ENCODE measurements at regions not wholly inside any gene's neighbourhood (a gene's known extent, or its start where the extent isn't known, plus 50 kb on each side); places are given as distances from the start of the nearest gene placed in this dataset.

DNA sequence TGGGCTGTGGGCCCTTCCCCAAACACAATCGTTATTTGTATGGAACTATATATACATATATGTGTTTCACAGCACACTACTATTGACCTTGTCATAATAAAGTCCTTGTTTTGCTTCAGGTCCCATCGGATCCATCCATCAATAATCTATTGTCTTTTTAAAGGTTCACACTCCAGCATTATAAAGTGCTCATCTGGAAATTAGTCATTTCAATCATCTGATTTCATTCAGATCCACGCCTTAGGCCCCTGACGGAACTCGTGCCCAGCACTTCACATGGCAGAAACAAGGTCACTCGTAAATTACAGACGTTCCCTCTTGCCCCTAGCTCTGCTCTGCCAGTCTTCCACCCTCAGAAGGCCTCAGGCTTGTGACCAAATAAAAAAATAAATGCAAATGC is 133.1 kb upstream of the PPP2R2D start (continued):
- TF ChIP-seq, protein P1, sequence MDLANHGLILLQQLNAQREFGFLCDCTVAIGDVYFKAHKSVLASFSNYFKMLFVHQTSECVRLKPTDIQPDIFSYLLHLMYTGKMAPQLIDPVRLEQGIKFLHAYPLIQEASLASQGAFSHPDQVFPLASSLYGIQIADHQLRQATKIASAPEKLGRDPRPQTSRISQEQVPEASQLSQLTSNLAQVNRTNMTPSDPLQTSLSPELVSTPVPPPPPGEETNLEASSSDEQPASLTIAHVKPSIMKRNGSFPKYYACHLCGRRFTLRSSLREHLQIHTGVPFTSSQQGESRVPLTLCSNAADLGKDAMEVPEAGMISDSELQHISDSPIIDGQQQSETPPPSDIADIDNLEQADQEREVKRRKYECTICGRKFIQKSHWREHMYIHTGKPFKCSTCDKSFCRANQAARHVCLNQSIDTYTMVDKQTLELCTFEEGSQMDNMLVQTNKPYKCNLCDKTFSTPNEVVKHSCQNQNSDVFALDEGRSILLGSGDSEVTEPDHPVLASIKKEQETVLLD (CRISPR knock-in tag; IDR thresholded peaks at IDR 0.05; ENCODE audit: low read depth) = no peak
- TF ChIP-seq, protein P2, sequence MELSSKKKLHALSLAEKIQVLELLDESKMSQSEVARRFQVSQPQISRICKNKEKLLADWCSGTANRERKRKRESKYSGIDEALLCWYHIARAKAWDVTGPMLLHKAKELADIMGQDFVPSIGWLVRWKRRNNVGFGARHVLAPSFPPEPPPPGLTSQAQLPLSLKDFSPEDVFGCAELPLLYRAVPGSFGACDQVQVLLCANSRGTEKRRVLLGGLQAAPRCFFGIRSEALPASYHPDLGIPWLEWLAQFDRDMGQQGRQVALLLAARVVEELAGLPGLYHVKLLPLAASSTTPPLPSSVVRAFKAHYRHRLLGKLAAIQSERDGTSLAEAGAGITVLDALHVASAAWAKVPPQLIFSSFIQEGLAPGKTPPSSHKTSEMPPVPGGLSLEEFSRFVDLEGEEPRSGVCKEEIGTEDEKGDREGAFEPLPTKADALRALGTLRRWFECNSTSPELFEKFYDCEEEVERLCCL (CRISPR knock-in tag; IDR thresholded peaks at IDR 0.05; ENCODE audit: borderline replicate concordance) = no peak
- TF ChIP-seq PAX8 (CRISPR knock-in tag; IDR thresholded peaks at IDR 0.05; ENCODE audit: borderline replicate concordance) (no peak), THAP11 (CRISPR knock-in tag; IDR thresholded peaks at IDR 0.05) (no peak)
- TF ChIP-seq, protein P3, sequence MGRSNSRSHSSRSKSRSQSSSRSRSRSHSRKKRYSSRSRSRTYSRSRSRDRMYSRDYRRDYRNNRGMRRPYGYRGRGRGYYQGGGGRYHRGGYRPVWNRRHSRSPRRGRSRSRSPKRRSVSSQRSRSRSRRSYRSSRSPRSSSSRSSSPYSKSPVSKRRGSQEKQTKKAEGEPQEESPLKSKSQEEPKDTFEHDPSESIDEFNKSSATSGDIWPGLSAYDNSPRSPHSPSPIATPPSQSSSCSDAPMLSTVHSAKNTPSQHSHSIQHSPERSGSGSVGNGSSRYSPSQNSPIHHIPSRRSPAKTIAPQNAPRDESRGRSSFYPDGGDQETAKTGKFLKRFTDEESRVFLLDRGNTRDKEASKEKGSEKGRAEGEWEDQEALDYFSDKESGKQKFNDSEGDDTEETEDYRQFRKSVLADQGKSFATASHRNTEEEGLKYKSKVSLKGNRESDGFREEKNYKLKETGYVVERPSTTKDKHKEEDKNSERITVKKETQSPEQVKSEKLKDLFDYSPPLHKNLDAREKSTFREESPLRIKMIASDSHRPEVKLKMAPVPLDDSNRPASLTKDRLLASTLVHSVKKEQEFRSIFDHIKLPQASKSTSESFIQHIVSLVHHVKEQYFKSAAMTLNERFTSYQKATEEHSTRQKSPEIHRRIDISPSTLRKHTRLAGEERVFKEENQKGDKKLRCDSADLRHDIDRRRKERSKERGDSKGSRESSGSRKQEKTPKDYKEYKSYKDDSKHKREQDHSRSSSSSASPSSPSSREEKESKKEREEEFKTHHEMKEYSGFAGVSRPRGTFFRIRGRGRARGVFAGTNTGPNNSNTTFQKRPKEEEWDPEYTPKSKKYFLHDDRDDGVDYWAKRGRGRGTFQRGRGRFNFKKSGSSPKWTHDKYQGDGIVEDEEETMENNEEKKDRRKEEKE (IDR thresholded peaks at IDR 0.05) = no peak
- TF ChIP-seq, protein P4, sequence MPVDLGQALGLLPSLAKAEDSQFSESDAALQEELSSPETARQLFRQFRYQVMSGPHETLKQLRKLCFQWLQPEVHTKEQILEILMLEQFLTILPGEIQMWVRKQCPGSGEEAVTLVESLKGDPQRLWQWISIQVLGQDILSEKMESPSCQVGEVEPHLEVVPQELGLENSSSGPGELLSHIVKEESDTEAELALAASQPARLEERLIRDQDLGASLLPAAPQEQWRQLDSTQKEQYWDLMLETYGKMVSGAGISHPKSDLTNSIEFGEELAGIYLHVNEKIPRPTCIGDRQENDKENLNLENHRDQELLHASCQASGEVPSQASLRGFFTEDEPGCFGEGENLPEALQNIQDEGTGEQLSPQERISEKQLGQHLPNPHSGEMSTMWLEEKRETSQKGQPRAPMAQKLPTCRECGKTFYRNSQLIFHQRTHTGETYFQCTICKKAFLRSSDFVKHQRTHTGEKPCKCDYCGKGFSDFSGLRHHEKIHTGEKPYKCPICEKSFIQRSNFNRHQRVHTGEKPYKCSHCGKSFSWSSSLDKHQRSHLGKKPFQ (CRISPR knock-in tag; IDR thresholded peaks at IDR 0.05; ENCODE audit: insufficient replicate concordance) = no peak
